ENCODE measurements at regions not wholly inside any gene's neighbourhood (a gene's known extent, or its start where the extent isn't known, plus 50 kb on each side); places are given as distances from the start of the nearest gene placed in this dataset.

GRCh38 chr5:61748651-61749050 lies 416.6 kb downstream of the ZSWIM6 start:
- TF ChIP-seq TAF1 (IDR thresholded peaks at IDR 0.05; ENCODE audit: borderline replicate concordance, low read depth, low read length) (no peak), POLR2AphosphoS5 (IDR thresholded peaks at IDR 0.05; ENCODE audit: low read depth, low read length) (no peak)
